Smooth muscle cell (in vitro differentiated cells): ENCODE measurements at regions not wholly inside any gene's neighbourhood (a gene's known extent, or its start where the extent isn't known, plus 50 kb on each side); places are given as distances from the start of the nearest gene placed in this dataset.

ENCODE experiments used
- DNase-seq: peaks from one replicate; lab custom pipeline; 2025; ENCODE audit not compliant: unreplicated experiment; lab: John Stamatoyannopoulos, UW
- H2AFZ ChIP-seq: fragments of 200-600 bp; sonication (generic); 2 replicates; pipeline ENCODE4 v1.6.0; 2016; ENCODE audit warnings: antibody characterized with exemption, low read depth, mild to moderate bottlenecking
- H3F3A ChIP-seq: fragments of 200-600 bp; sonication (generic); 2 replicates; pipeline ENCODE4 v1.6.0; 2017; ENCODE audit warnings: antibody characterized with exemption, low read depth
- H3K27ac ChIP-seq: fragments of 200-600 bp; sonication (generic); 2 replicates; pipeline ENCODE4 v1.5.1; 2016; ENCODE audit warnings: low read depth, mild to moderate bottlenecking
- H3K27me3 ChIP-seq: fragments of 200-600 bp; sonication (generic); 2 replicates; pipeline ENCODE4 v1.6.1; 2016; ENCODE audit warnings: low read depth, mild to moderate bottlenecking
- H3K36me3 ChIP-seq: fragments of 200-600 bp; sonication (generic); 2 replicates; pipeline ENCODE4 v1.5.1; 2016; ENCODE audit warnings: low read depth
- H3K4me1 ChIP-seq: fragments of 200-600 bp; sonication (generic); 2 replicates; pipeline ENCODE4 v1.5.1; 2016; ENCODE audit warnings: low read depth
- H3K4me2 ChIP-seq: fragments of 200-600 bp; sonication (generic); 2 replicates; pipeline ENCODE4 v1.6.0; 2016; ENCODE audit warnings: mild to moderate bottlenecking
- H3K4me3 ChIP-seq: fragments of 200-600 bp; sonication (generic); 2 replicates; pipeline ENCODE4 v1.5.1; 2016; ENCODE audit warnings: mild to moderate bottlenecking
- H3K79me2 ChIP-seq: fragments of 200-600 bp; sonication (generic); 2 replicates; pipeline ENCODE4 v1.6.0; 2016; ENCODE audit warnings: low read depth, mild to moderate bottlenecking
- H3K9ac ChIP-seq: fragments of 200-600 bp; sonication (generic); 2 replicates; pipeline ENCODE4 v1.6.0; 2016; ENCODE audit warnings: low read depth
- H3K9me3 ChIP-seq: fragments of 200-600 bp; sonication (generic); replicated peaks from 2 replicates; pipeline ENCODE4 v1.5.1; 2016; ENCODE audit warnings: low read depth
- H4K20me1 ChIP-seq: fragments of 200-600 bp; sonication (generic); 2 replicates; pipeline ENCODE4 v1.6.0; 2016; ENCODE audit warnings: low read depth
- WGBS: methylation state at CpG from one replicate; pipeline ENCODE4 v1.1.7; 2016; ENCODE audit warnings: low lambda C conversion rate; 5-methylcytosine and 5-hydroxymethylcytosine counted together
- TF ChIP-seq, protein P1 (sequence below): fragments of 200-600 bp; sonication (generic); IDR thresholded peaks from 2 replicates; pipeline ENCODE4 v1.5.1; 2017; ENCODE audit warnings: borderline replicate concordance, mild to moderate bottlenecking, antibody characterized with exemption; ENCODE audit not compliant: insufficient read depth, poor library complexity, severe bottlenecking

- Histone ChIP-seq H4K20me1 (no peaks in the 10 kb centered on the region), H3K4me3 (no peak overlapping the region), H3K9me3 (no peaks in the 10 kb centered on the region), H3K79me2 (no peaks in the 10 kb centered on the region), H2AFZ (no peak overlapping the region), H3F3A (no peaks in the 10 kb centered on the region), H3K9ac (no peak overlapping the region), H3K27ac (no peak overlapping the region), H3K4me1 (no peaks in the 10 kb centered on the region), H3K27me3 (peaks cover 3% of the 10 kb centered on the region), H3K36me3 (no peaks in the 10 kb centered on the region), H3K4me2 (peak overlapping the region; percentile 69)
- WGBS = 16% methylated on average over 1 of the region's 1 CpG
- TF ChIP-seq, protein P1, sequence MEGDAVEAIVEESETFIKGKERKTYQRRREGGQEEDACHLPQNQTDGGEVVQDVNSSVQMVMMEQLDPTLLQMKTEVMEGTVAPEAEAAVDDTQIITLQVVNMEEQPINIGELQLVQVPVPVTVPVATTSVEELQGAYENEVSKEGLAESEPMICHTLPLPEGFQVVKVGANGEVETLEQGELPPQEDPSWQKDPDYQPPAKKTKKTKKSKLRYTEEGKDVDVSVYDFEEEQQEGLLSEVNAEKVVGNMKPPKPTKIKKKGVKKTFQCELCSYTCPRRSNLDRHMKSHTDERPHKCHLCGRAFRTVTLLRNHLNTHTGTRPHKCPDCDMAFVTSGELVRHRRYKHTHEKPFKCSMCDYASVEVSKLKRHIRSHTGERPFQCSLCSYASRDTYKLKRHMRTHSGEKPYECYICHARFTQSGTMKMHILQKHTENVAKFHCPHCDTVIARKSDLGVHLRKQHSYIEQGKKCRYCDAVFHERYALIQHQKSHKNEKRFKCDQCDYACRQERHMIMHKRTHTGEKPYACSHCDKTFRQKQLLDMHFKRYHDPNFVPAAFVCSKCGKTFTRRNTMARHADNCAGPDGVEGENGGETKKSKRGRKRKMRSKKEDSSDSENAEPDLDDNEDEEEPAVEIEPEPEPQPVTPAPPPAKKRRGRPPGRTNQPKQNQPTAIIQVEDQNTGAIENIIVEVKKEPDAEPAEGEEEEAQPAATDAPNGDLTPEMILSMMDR = no peak
- no peak for DNase-seq
These were observed 572.8 kb upstream of the FAM241A start for GRCh38 chr4:111572470-111572869.

GRCh38 chr4:111573386-111573785 lies 571.9 kb upstream of the FAM241A start:
- peaks cover 6% of the 10 kb centered on the region for H3K27me3 ChIP-seq
- no peak overlapping the region for H3K4me3 ChIP-seq
- H3F3A ChIP-seq = no peaks in the 10 kb centered on the region
- no peaks in the 10 kb centered on the region for H3K36me3 ChIP-seq
- no peak for DNase-seq
- H3K79me2 ChIP-seq = no peaks in the 10 kb centered on the region
- no peaks in the 10 kb centered on the region for H4K20me1 ChIP-seq
- H2AFZ ChIP-seq = peak overlapping the region; percentile 39
- no peaks in the 10 kb centered on the region for H3K9me3 ChIP-seq
- no peaks in the 10 kb centered on the region for H3K4me1 ChIP-seq
- 59% methylated on average over 2 of the region's 2 CpGs for WGBS
- no peak overlapping the region for H3K9ac ChIP-seq
- peak overlapping the region; percentile 26 for H3K4me2 ChIP-seq
- H3K27ac ChIP-seq = no peak overlapping the region
- TF ChIP-seq, protein P1 = no peak

GRCh38 chr4:111579767-111580166 lies 565.5 kb upstream of the FAM241A start:
- Histone ChIP-seq H2AFZ (no peak overlapping the region), H4K20me1 (no peaks in the 10 kb centered on the region), H3K9me3 (peaks cover 3% of the 10 kb centered on the region), H3K27ac (no peak overlapping the region), H3K4me2 (no peak overlapping the region), H3K27me3 (peaks cover 6% of the 10 kb centered on the region), H3K36me3 (no peaks in the 10 kb centered on the region), H3K4me1 (no peaks in the 10 kb centered on the region), H3F3A (no peaks in the 10 kb centered on the region), H3K4me3 (no peak overlapping the region), H3K9ac (no peak overlapping the region), H3K79me2 (no peaks in the 10 kb centered on the region)
- TF ChIP-seq, protein P1 = no peak
- DNase-seq = no peak

- no peaks in the 10 kb centered on the region for H3K9me3 ChIP-seq
- no peaks in the 10 kb centered on the region for H4K20me1 ChIP-seq
- H3K27ac ChIP-seq = no peak overlapping the region
- no peak overlapping the region for H2AFZ ChIP-seq
- H3K27me3 ChIP-seq = no peaks in the 10 kb centered on the region
- no peak for DNase-seq
- H3K4me1 ChIP-seq = no peaks in the 10 kb centered on the region
- no peaks in the 10 kb centered on the region for H3K36me3 ChIP-seq
- H3K9ac ChIP-seq = no peak overlapping the region
- no peaks in the 10 kb centered on the region for H3K79me2 ChIP-seq
- no peaks in the 10 kb centered on the region for H3F3A ChIP-seq
- no peak overlapping the region for H3K4me3 ChIP-seq
- TF ChIP-seq, protein P1 = no peak
- WGBS = 90% methylated on average over 3 of the region's 3 CpGs
- no peak overlapping the region for H3K4me2 ChIP-seq
These were observed 549.8 kb upstream of the FAM241A start for GRCh38 chr4:111595456-111595855.
